GM12892 (cell line): ENCODE measurements at regions not wholly inside any gene's neighbourhood (a gene's known extent, or its start where the extent isn't known, plus 50 kb on each side); places are given as distances from the start of the nearest gene placed in this dataset.

Source experiments
- POLR2A ChIP-seq: IDR thresholded peaks from 2 replicates; pipeline ENCODE4 v1.6.1; 2011; ENCODE audit warnings: low read depth, low read length, control low read depth
- POLR2AphosphoS5 ChIP-seq: IDR thresholded peaks from 2 replicates; pipeline ENCODE4 v1.6.1; 2011; ENCODE audit warnings: low read depth, low read length, control low read depth
- TAF1 ChIP-seq: IDR thresholded peaks from 2 replicates; pipeline ENCODE4 v1.6.1; 2011; ENCODE audit warnings: low read depth, mild to moderate bottlenecking, control low read depth, low read length, borderline replicate concordance

DNA sequence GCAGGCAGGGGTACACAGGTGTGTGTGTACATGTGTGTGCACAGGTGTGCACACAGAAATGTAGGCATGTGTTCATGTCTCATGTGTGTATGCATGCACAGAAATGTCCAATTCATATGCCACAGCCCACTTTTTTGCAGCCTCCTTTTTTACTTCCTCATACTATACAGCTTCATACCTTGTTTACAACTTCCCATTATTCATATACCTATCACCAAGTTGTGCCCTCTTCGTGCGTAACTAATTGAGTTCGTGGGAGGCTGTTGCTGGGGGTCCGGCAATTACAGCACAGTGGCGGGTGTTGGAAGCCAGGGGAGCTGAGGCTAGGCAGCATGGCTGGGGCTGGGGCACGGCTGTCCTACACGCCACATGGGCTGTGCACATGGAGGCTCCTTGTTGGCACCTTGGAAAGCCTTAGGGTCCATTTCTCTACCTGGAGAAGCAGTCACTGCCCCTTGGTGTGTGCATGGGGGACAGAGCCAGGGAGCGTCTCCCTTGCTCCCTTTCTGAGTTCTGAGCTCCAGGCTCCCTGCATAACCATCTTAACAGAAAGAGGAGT, 266.7 kb downstream of the ENGASE start:
- TF ChIP-seq POLR2AphosphoS5, result no peak
- no peak for TF ChIP-seq TAF1
- TF ChIP-seq POLR2A, result no peak
